NB4 (cell line): ENCODE measurements at regions not wholly inside any gene's neighbourhood (a gene's known extent, or its start where the extent isn't known, plus 50 kb on each side); places are given as distances from the start of the nearest gene placed in this dataset.

ENCODE experiments used
- POLR2A ChIP-seq: IDR thresholded peaks from 2 replicates; pipeline ENCODE4 v1.6.1; 2011; ENCODE audit warnings: mild to moderate bottlenecking; ENCODE audit not compliant: insufficient read length; ENCODE audit errors: extremely low read depth
- TF ChIP-seq, protein P1 (sequence below): IDR thresholded peaks from one replicate; pipeline ENCODE4 v1.5.1; 2012; ENCODE audit warnings: low read depth, low read length
- TF ChIP-seq, protein P2 (sequence below): IDR thresholded peaks from 2 replicates; pipeline ENCODE4 v1.6.1; 2011; ENCODE audit warnings: low read depth, low read length

DNA sequence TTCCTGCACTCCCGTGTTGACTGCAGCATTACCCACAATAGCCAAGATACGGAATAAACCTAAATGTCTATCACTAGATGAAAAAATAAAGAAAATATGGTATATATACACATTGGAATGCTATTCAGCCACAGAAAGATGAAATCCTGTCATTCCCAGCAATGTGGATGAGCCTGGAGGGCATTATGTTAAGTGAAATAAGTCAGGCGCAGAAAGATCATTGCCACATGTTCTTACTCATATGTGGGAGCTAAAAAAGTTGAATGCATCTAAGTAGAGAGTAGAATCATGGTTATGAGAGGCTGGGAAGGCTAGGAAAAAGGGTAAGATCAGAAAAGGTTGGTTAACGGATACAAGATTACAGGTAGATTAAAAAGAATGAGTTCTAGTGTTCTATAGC, 219.1 kb upstream of the MKI67 start:
- TF ChIP-seq, protein P1, sequence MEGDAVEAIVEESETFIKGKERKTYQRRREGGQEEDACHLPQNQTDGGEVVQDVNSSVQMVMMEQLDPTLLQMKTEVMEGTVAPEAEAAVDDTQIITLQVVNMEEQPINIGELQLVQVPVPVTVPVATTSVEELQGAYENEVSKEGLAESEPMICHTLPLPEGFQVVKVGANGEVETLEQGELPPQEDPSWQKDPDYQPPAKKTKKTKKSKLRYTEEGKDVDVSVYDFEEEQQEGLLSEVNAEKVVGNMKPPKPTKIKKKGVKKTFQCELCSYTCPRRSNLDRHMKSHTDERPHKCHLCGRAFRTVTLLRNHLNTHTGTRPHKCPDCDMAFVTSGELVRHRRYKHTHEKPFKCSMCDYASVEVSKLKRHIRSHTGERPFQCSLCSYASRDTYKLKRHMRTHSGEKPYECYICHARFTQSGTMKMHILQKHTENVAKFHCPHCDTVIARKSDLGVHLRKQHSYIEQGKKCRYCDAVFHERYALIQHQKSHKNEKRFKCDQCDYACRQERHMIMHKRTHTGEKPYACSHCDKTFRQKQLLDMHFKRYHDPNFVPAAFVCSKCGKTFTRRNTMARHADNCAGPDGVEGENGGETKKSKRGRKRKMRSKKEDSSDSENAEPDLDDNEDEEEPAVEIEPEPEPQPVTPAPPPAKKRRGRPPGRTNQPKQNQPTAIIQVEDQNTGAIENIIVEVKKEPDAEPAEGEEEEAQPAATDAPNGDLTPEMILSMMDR, result no peak
- no peak for TF ChIP-seq POLR2A
- TF ChIP-seq, protein P2, sequence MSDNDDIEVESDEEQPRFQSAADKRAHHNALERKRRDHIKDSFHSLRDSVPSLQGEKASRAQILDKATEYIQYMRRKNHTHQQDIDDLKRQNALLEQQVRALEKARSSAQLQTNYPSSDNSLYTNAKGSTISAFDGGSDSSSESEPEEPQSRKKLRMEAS, result no peak
